ENCODE measurements at regions not wholly inside any gene's neighbourhood (a gene's known extent, or its start where the extent isn't known, plus 50 kb on each side); places are given as distances from the start of the nearest gene placed in this dataset.
A peak's percentile ranks its signal among the peaks of the same experiment; 100 is the strongest.

DNA sequence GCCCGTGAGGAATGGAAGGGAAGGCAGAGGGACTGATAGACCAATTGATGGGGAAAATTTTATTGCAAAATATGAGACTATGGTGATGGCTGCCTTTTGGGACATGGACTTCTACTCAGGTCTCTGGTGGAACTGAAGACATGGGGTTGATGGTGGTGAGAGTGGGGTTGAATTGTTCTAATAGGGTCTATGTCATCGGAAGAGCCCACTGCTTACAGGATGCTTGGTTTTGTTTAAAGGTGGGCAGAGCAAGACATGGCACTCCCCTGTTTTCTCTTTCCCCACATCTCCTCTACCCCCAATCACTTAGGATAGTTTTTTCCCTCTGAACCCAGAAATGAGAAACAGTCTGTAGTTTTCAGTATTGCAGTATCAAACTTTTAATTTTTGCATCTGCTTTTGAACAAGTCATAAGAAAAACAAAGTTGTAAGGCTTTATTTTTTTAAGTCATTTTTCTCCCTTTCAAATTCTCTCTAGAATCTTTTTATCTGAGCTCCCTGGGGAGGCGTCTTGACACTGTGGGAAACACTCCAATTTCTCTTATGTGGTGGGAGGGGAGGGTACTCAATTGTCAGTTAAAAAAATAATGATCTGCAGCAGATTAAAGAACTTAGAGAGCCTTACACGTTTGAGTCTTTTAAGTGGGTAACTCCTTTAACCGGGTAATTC lies 276.2 kb upstream of the TBC1D5 start:
- peak; percentile 34 for DNase-seq
- Histone ChIP-seq H3K27ac (no peak overlapping the region), H3K36me3 (replicated peaks) (no peaks in the 10 kb centered on the region), H3K4me3 (ENCODE audit: low read depth, low read length) (no peak overlapping the region), H3K27me3 (replicated peaks) (no peaks in the 10 kb centered on the region)
- in situ Hi-C loops (cut with HindIII; ENCODE audit: low pct_ligation_motif_present, low sequenced_read_pairs), result no loop called here
- TF ChIP-seq, protein P1, sequence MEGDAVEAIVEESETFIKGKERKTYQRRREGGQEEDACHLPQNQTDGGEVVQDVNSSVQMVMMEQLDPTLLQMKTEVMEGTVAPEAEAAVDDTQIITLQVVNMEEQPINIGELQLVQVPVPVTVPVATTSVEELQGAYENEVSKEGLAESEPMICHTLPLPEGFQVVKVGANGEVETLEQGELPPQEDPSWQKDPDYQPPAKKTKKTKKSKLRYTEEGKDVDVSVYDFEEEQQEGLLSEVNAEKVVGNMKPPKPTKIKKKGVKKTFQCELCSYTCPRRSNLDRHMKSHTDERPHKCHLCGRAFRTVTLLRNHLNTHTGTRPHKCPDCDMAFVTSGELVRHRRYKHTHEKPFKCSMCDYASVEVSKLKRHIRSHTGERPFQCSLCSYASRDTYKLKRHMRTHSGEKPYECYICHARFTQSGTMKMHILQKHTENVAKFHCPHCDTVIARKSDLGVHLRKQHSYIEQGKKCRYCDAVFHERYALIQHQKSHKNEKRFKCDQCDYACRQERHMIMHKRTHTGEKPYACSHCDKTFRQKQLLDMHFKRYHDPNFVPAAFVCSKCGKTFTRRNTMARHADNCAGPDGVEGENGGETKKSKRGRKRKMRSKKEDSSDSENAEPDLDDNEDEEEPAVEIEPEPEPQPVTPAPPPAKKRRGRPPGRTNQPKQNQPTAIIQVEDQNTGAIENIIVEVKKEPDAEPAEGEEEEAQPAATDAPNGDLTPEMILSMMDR (IDR thresholded peaks at IDR 0.05; ENCODE audit: low read depth, low read length, missing control alignments), result no peak

GRCh38 chr3:18016366-18016765 lies 273.9 kb upstream of the TBC1D5 start:
- Histone ChIP-seq H3K36me3 (replicated peaks) (no peaks in the 10 kb centered on the region), H3K27me3 (replicated peaks) (no peaks in the 10 kb centered on the region), H3K4me3 (ENCODE audit: low read depth, low read length) (no peak overlapping the region), H3K27ac (no peak overlapping the region)
- DNase-seq, result no peak
- TF ChIP-seq, protein P1 (IDR thresholded peaks at IDR 0.05; ENCODE audit: low read depth, low read length, missing control alignments), result no peak
- in situ Hi-C loops (cut with HindIII; ENCODE audit: low pct_ligation_motif_present, low sequenced_read_pairs), result no loop called here

GRCh38 chr3:18012933-18013332 lies 270.5 kb upstream of the TBC1D5 start:
- TF ChIP-seq, protein P1 (IDR thresholded peaks at IDR 0.05; ENCODE audit: low read depth, low read length, missing control alignments), result no peak
- Histone ChIP-seq H3K27me3 (replicated peaks) (no peaks in the 10 kb centered on the region), H3K36me3 (replicated peaks) (no peaks in the 10 kb centered on the region), H3K27ac (no peak overlapping the region), H3K4me3 (ENCODE audit: low read depth, low read length) (no peak overlapping the region)
- in situ Hi-C loops (cut with HindIII; ENCODE audit: low pct_ligation_motif_present, low sequenced_read_pairs), result no loop called here
- no peak for DNase-seq

GRCh38 chr3:18012436-18012835 lies 270.0 kb upstream of the TBC1D5 start:
- no peak for DNase-seq
- no peaks in the 10 kb centered on the region for H3K36me3 ChIP-seq (replicated peaks)
- no peak overlapping the region for H3K4me3 ChIP-seq (ENCODE audit: low read depth, low read length)
- no peak overlapping the region for H3K27ac ChIP-seq
- TF ChIP-seq, protein P1 (IDR thresholded peaks at IDR 0.05; ENCODE audit: low read depth, low read length, missing control alignments), result no peak
- in situ Hi-C loops (cut with HindIII; ENCODE audit: low pct_ligation_motif_present, low sequenced_read_pairs), result no loop called here
- no peaks in the 10 kb centered on the region for H3K27me3 ChIP-seq (replicated peaks)

- H3K27ac ChIP-seq, result no peak overlapping the region
- H3K4me3 ChIP-seq (ENCODE audit: low read depth, low read length), result no peak overlapping the region
- TF ChIP-seq, protein P1 (IDR thresholded peaks at IDR 0.05; ENCODE audit: low read depth, low read length, missing control alignments), result no peak
- H3K36me3 ChIP-seq (replicated peaks), result no peaks in the 10 kb centered on the region
- H3K27me3 ChIP-seq (replicated peaks), result no peaks in the 10 kb centered on the region
- in situ Hi-C loops (cut with HindIII; ENCODE audit: low pct_ligation_motif_present, low sequenced_read_pairs), result no loop called here
- DNase-seq, result no peak
Measured at GRCh38 chr3:18011387-18011786, 269.0 kb upstream of the TBC1D5 start.

DNA sequence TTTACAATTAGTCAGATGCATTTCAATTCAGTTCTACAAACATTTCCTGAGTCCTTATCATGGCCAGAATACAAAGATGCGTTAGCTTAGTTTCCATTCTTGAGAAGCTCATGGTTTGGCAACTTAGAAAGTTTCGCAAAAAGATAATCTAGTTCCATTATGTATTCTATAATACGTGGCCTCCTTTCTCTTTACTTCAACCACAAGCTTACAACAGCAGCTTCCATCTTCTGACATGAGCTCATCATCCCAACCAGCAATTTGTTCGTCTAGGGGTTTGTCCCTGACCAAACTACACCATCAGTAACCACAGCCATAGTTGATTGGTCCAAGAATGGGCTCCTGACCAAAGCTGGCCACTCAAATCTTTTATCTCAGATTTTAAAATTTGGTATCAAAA lies 267.6 kb upstream of the TBC1D5 start:
- DNase-seq, result no peak
- in situ Hi-C loops (cut with HindIII; ENCODE audit: low pct_ligation_motif_present, low sequenced_read_pairs), result no loop called here
- H3K4me3 ChIP-seq (ENCODE audit: low read depth, low read length), result no peak overlapping the region

More for the DNA sequence above, 267.6 kb upstream of the TBC1D5 start:
- Histone ChIP-seq H3K27ac (no peak overlapping the region), H3K36me3 (replicated peaks) (no peaks in the 10 kb centered on the region), H3K27me3 (replicated peaks) (no peaks in the 10 kb centered on the region)
- TF ChIP-seq, protein P1 (IDR thresholded peaks at IDR 0.05; ENCODE audit: low read depth, low read length, missing control alignments), result no peak

Data from brain microvascular endothelial cell (primary cell).